CD8-positive, alpha-beta memory T cell (primary cell): ENCODE measurements at regions not wholly inside any gene's neighbourhood (a gene's known extent, or its start where the extent isn't known, plus 50 kb on each side); places are given as distances from the start of the nearest gene placed in this dataset.
A peak's percentile ranks its signal among the peaks of the same experiment; 100 is the strongest.

Source experiments
- CTCF ChIA-PET: fragments of 350-600 bp; sonication (Branson Sonifier 250); formaldehyde crosslinking; loops from one replicate; lab custom pipeline; 2021; ENCODE audit warnings: antibody characterized with exemption; lab: Charles Lee
- POLR2A ChIA-PET: fragments of 350-600 bp; sonication (Branson Sonifier 250); formaldehyde crosslinking; loops from one replicate; lab custom pipeline; 2021; ENCODE audit warnings: antibody characterized with exemption; lab: Charles Lee
- DNase-seq, 5 donors: peaks; one replicate each; pipeline versions ENCODE4 v3.0.0 to v3.0.0-alpha.2; 2020 to 2022; ENCODE audit warnings: mixed read lengths in 1 of 5
- H3K27ac ChIP-seq: one replicate; pipeline ENCODE4 v1.7.0; 2013; ENCODE audit warnings: low read depth, mild to moderate bottlenecking, low read length, moderate library complexity
- H3K27me3 ChIP-seq: 2 replicates; pipeline ENCODE4 v1.7.0; 2013; ENCODE audit warnings: low read length, mild to moderate bottlenecking; ENCODE audit not compliant: insufficient read depth, poor library complexity, severe bottlenecking
- H3K36me3 ChIP-seq: 2 replicates; pipeline ENCODE4 v1.7.0; 2013; ENCODE audit warnings: mild to moderate bottlenecking, low read length, moderate library complexity; ENCODE audit not compliant: insufficient read depth
- H3K4me1 ChIP-seq: 2 replicates; pipeline ENCODE4 v1.7.0; 2013; ENCODE audit warnings: mild to moderate bottlenecking, low read length, moderate library complexity; ENCODE audit not compliant: insufficient read depth
- H3K4me3 ChIP-seq: 2 replicates; pipeline ENCODE4 v1.7.0; 2013; ENCODE audit warnings: mild to moderate bottlenecking, low read length
- H3K9me3 ChIP-seq: 2 replicates; pipeline ENCODE4 v1.7.0; 2013; ENCODE audit warnings: mild to moderate bottlenecking, low read length
- H3K27ac Mint-ChIP-seq, 8 donors: one replicate each; pipeline ENCODE4 v1.8.0; 2020 to 2021; ENCODE audit warnings: mixed read lengths in 8 of 8, mild to moderate bottlenecking in 6 of 8, inconsistent platforms in 3 of 8, moderate library complexity in 3 of 8
- H3K27me3 Mint-ChIP-seq, 2 donors: one replicate each; pipeline ENCODE4 v1.8.0; 2020 to 2021; ENCODE audit warnings: mixed read lengths in 2 of 2, mild to moderate bottlenecking in 1 of 2, moderate library complexity in 1 of 2
- H3K36me3 Mint-ChIP-seq, 3 donors: one replicate each; pipeline ENCODE4 v1.8.0; 2020 to 2021; ENCODE audit warnings: mixed read lengths in 3 of 3, inconsistent platforms in 1 of 3, mild to moderate bottlenecking in 1 of 3
- H3K4me1 Mint-ChIP-seq, 3 donors: one replicate each; pipeline ENCODE4 v1.8.0; 2020 to 2021; ENCODE audit warnings: mixed read lengths in 3 of 3, inconsistent platforms in 1 of 3, mild to moderate bottlenecking in 1 of 3
- H3K4me3 Mint-ChIP-seq, 7 donors: one replicate each; pipeline ENCODE4 v1.8.0; 2020 to 2021; ENCODE audit warnings: mixed read lengths in 7 of 7, mild to moderate bottlenecking in 6 of 7, moderate library complexity in 4 of 7, inconsistent platforms in 2 of 7
- H3K9me3 Mint-ChIP-seq, 5 donors: one replicate each; pipeline ENCODE4 v1.8.0; 2020 to 2022; ENCODE audit warnings: mixed read lengths in 5 of 5, mild to moderate bottlenecking in 3 of 5, moderate library complexity in 2 of 5, inconsistent platforms in 1 of 5

DNA sequence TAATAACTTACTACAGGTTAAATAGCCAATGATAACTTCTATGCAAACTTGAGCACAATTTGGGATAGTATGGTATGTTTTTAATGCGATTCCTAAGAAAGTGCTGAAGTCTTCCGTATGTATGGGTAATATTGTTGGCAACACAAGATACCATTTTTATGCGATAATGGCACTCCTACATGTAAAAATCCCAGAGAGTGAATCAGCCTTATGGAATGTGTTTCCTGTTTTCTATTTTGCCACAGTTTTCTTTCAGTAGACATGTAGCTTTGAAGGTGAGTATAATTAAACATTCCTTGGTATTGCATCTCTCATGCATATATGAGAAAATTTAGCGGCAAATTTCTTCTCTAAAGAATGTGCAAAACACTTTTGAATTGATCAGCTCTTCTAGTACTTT is 396.8 kb upstream of the AZI2 start:
- H3K27ac ChIP-seq: no peak overlapping the region
- H3K4me1 Mint-ChIP-seq: no peaks in the 10 kb centered on the region
- H3K4me3 ChIP-seq: no peak overlapping the region
- H3K36me3 ChIP-seq: no peaks in the 10 kb centered on the region
- DNase-seq: no peak
- H3K36me3 Mint-ChIP-seq: no peaks in the 10 kb centered on the region
- no peak overlapping the region for H3K27ac Mint-ChIP-seq
- ChIA-PET POLR2A (no interaction called here), CTCF (no interaction called here)
- H3K27me3 ChIP-seq: no peaks in the 10 kb centered on the region
- peaks cover 7 to 12% (median 8%) of the 10 kb centered on the region in 5 donors for H3K9me3 Mint-ChIP-seq
- H3K9me3 ChIP-seq: no peaks in the 10 kb centered on the region
- peaks cover 0 to 1% of the 10 kb centered on the region in 2 donors for H3K27me3 Mint-ChIP-seq
- no peaks in the 10 kb centered on the region for H3K4me1 ChIP-seq
- no peak overlapping the region for H3K4me3 Mint-ChIP-seq

- no peak overlapping the region for H3K27ac Mint-ChIP-seq
- H3K9me3 Mint-ChIP-seq: peaks cover 11 to 15% (median 12%) of the 10 kb centered on the region in 5 donors
- H3K4me3 Mint-ChIP-seq: no peak overlapping the region
- Histone ChIP-seq H3K9me3 (no peaks in the 10 kb centered on the region), H3K4me1 (no peaks in the 10 kb centered on the region), H3K27me3 (no peaks in the 10 kb centered on the region), H3K27ac (no peak overlapping the region), H3K36me3 (no peaks in the 10 kb centered on the region), H3K4me3 (no peak overlapping the region)
- H3K4me1 Mint-ChIP-seq: no peaks in the 10 kb centered on the region
- ChIA-PET POLR2A (no interaction called here), CTCF (no interaction called here)
- H3K27me3 Mint-ChIP-seq: peaks cover 0 to 1% of the 10 kb centered on the region in 2 donors
- no peaks in the 10 kb centered on the region for H3K36me3 Mint-ChIP-seq
- no peak for DNase-seq
These were observed 397.4 kb upstream of the AZI2 start for GRCh38 chr3:28745916-28746617.

DNA sequence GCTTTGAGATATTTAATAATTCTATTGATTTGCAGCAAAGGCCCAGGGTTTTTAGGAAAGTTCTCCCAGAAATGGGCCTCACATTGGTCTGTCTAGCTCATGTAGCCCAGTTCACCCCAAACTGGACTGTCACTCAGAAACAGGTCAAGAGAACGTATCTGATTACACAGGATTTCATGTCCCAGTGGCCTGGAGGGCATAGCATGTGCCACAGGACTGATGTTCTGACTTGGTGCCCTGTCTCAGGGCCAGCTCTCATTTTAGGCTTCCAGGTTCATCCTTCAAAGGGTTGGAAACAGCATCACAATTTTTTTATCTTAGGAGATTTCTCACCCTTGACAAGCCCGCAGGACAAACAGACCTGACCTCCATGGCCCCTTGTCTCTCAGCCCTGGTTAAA is 398.4 kb upstream of the AZI2 start:
- no peak overlapping the region for H3K4me3 ChIP-seq
- ChIA-PET POLR2A (no interaction called here), CTCF (no interaction called here)
- no peak overlapping the region for H3K4me3 Mint-ChIP-seq
- H3K9me3 ChIP-seq: no peaks in the 10 kb centered on the region
- peaks cover 12 to 20% (median 14%) of the 10 kb centered on the region in 5 donors for H3K9me3 Mint-ChIP-seq
- H3K27ac Mint-ChIP-seq: no peak overlapping the region
- DNase-seq: no peak
- no peaks in the 10 kb centered on the region for H3K27me3 Mint-ChIP-seq
- no peaks in the 10 kb centered on the region for H3K4me1 Mint-ChIP-seq
- H3K27ac ChIP-seq: no peak overlapping the region
- no peaks in the 10 kb centered on the region for H3K27me3 ChIP-seq
- no peaks in the 10 kb centered on the region for H3K36me3 ChIP-seq
- H3K4me1 ChIP-seq: no peaks in the 10 kb centered on the region
- no peaks in the 10 kb centered on the region for H3K36me3 Mint-ChIP-seq

GRCh38 chr3:28751864-28752263 is 403.2 kb upstream of the AZI2 start:
- no peaks in the 10 kb centered on the region for H3K36me3 ChIP-seq
- POLR2A ChIA-PET: no interaction called here
- Mint-ChIP-seq H3K9me3 (peaks cover 13 to 20% (median 16%) of the 10 kb centered on the region in 5 donors), H3K36me3 (no peaks in the 10 kb centered on the region), H3K4me1 (no peaks in the 10 kb centered on the region), H3K27ac (peak overlapping the region in 1 of 8 donors; percentile 78), H3K27me3 (no peaks in the 10 kb centered on the region), H3K4me3 (no peak overlapping the region)
- H3K27ac ChIP-seq: no peak overlapping the region
- no peaks in the 10 kb centered on the region for H3K4me1 ChIP-seq
- H3K4me3 ChIP-seq: no peak overlapping the region
- CTCF ChIA-PET: no interaction called here
- H3K27me3 ChIP-seq: no peaks in the 10 kb centered on the region
- no peak for DNase-seq
- no peaks in the 10 kb centered on the region for H3K9me3 ChIP-seq

GRCh38 chr3:28752290-28752689 is 403.7 kb upstream of the AZI2 start:
- no peak overlapping the region for H3K4me3 ChIP-seq
- peak overlapping the region in 1 of 8 donors; percentile 78 for H3K27ac Mint-ChIP-seq
- no peak overlapping the region for H3K27ac ChIP-seq
- no peaks in the 10 kb centered on the region for H3K27me3 Mint-ChIP-seq
- no peak overlapping the region for H3K4me3 Mint-ChIP-seq
- CTCF ChIA-PET: no interaction called here
- POLR2A ChIA-PET: no interaction called here
- H3K4me1 Mint-ChIP-seq: no peaks in the 10 kb centered on the region
- no peaks in the 10 kb centered on the region for H3K9me3 ChIP-seq
- no peak for DNase-seq
- H3K27me3 ChIP-seq: no peaks in the 10 kb centered on the region
- H3K36me3 Mint-ChIP-seq: no peaks in the 10 kb centered on the region
- no peaks in the 10 kb centered on the region for H3K4me1 ChIP-seq
- no peaks in the 10 kb centered on the region for H3K36me3 ChIP-seq
- peaks cover 13 to 20% (median 16%) of the 10 kb centered on the region in 5 donors for H3K9me3 Mint-ChIP-seq

DNA sequence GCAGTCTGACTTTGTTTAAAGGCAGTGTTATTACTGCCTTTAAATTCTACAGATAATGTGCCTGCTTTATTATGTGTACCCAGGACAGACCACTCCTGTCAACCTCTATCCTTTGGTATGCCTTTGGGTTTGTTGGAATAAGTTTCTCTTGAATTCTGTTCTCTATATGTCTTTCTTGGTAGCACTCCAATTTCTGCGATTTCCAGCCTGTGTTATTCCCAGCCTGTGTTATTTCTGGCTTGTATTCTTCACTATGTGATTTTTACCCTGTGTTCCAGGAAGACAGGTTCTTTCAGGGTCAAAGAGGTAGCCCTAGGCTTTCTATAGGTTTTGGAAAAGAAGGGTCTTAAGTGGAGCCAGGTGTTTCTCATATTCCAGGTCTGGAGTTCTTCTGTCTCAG is 407.4 kb upstream of the AZI2 start:
- no peak overlapping the region for H3K27ac Mint-ChIP-seq
- H3K4me3 Mint-ChIP-seq: no peak overlapping the region
- no peak overlapping the region for H3K4me3 ChIP-seq
- H3K4me1 ChIP-seq: no peaks in the 10 kb centered on the region
- POLR2A ChIA-PET: no interaction called here
- no peaks in the 10 kb centered on the region for H3K27me3 Mint-ChIP-seq
- H3K36me3 Mint-ChIP-seq: no peaks in the 10 kb centered on the region
- H3K4me1 Mint-ChIP-seq: no peaks in the 10 kb centered on the region
- no peak overlapping the region for H3K27ac ChIP-seq
- DNase-seq: no peak
- H3K27me3 ChIP-seq: no peaks in the 10 kb centered on the region
- H3K9me3 Mint-ChIP-seq: peaks cover under 1 to 7% (median 5%) of the 10 kb centered on the region in 5 donors
- CTCF ChIA-PET: no interaction called here
- H3K9me3 ChIP-seq: no peaks in the 10 kb centered on the region
- no peaks in the 10 kb centered on the region for H3K36me3 ChIP-seq

DNA sequence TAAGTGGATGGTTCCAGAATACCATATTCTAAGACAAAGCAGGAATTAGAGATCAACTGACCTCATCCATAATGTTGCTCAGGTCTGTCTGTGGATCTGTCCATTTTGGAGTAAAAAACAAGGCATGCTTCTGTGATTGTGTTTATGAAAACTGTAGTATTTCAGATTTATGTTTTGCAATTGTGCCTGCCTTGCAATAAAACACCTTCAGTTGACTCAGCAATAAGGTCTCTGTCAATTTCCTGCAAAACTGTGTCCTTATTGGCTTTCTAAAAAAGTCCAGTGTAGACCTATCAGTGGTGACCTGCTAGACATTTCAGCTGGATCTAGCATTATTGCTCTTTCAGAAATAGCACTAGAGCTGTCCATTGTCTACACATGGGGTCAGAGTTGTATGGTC is 409.5 kb upstream of the AZI2 start:
- CTCF ChIA-PET: interaction anchor here (1.0 kb wide), 1 partner anchor 23 kb away, joined by 3 read pairs; no protein-coding TSS in a partner anchor
- POLR2A ChIA-PET: no interaction called here
- Histone ChIP-seq H3K27me3 (no peaks in the 10 kb centered on the region), H3K4me1 (no peaks in the 10 kb centered on the region), H3K4me3 (no peak overlapping the region), H3K36me3 (no peaks in the 10 kb centered on the region), H3K27ac (no peak overlapping the region), H3K9me3 (no peaks in the 10 kb centered on the region)
- Mint-ChIP-seq H3K9me3 (peaks cover 0 to 7% (median 0%) of the 10 kb centered on the region in 5 donors), H3K4me3 (no peak overlapping the region), H3K27ac (no peak overlapping the region), H3K4me1 (no peaks in the 10 kb centered on the region), H3K27me3 (no peaks in the 10 kb centered on the region), H3K36me3 (no peaks in the 10 kb centered on the region)
- no peak for DNase-seq

GRCh38 chr3:28761375-28761774 is 412.8 kb upstream of the AZI2 start:
- peaks cover 0 to 3% (median 0%) of the 10 kb centered on the region in 5 donors for H3K9me3 Mint-ChIP-seq
- no peak overlapping the region for H3K27ac ChIP-seq
- ChIA-PET CTCF (no interaction called here), POLR2A (no interaction called here)
- no peaks in the 10 kb centered on the region for H3K36me3 ChIP-seq
- DNase-seq: no peak
- no peaks in the 10 kb centered on the region for H3K4me1 Mint-ChIP-seq
- H3K4me3 ChIP-seq: no peak overlapping the region
- H3K9me3 ChIP-seq: no peaks in the 10 kb centered on the region
- no peaks in the 10 kb centered on the region for H3K36me3 Mint-ChIP-seq
- H3K27me3 ChIP-seq: no peaks in the 10 kb centered on the region
- H3K27ac Mint-ChIP-seq: no peak overlapping the region
- H3K4me1 ChIP-seq: no peaks in the 10 kb centered on the region
- no peak overlapping the region for H3K4me3 Mint-ChIP-seq
- H3K27me3 Mint-ChIP-seq: peaks cover 0 to 3% of the 10 kb centered on the region in 2 donors
